GM21717 (cell line): ENCODE measurements at regions not wholly inside any gene's neighbourhood (a gene's known extent, or its start where the extent isn't known, plus 50 kb on each side); places are given as distances from the start of the nearest gene placed in this dataset.
"Not testable (repeated sequence)": the region's sequence is repeated elsewhere in the genome, so short reads cannot be mapped to it uniquely, and the experiment has no call there.

ENCODE experiments used
- ATAC-seq: cut with Tn5 transposase; IDR thresholded peaks from one replicate; pipeline ENCODE4 v1.9.1; 2021; ENCODE audit warnings: mild to moderate bottlenecking, moderate library complexity; ENCODE audit not compliant: unreplicated experiment

GRCh38 chr13:69649063-69649392 is 458.6 kb upstream of the ATXN8OS start:
- ATAC-seq = no peak

DNA sequence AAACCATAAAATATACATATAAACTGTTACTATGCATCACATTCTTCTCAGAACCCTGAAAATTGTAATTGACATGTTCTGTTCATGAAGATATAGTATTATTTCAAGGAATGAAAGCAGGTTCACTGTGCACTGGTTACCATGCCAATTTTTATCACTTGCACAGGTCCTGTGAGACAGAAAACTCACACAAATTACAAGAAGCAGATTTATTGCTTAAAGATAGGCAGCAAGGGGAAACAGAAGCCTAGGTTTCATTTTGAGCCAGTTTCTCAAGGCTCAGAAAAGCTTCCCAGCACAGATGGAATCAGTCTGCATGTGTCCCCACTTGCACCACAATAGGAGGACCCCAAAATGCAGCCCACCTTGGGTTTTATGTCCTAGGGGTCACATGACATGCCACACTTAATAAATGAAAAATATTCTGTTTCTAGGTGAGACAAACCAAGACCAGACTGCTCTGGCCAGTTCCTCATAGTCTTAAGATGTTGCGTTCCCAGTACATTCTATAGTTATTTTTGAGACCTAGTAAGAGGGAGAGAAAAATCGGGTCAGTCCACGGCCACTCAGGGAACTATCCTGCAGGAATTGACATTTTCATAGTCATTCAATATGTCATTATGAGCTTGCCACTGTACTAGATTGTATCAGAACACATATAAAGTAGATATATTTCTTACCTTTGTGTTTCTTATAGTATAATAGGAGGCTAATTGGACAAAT is 459.1 kb upstream of the ATXN8OS start:
- no peak for ATAC-seq

DNA sequence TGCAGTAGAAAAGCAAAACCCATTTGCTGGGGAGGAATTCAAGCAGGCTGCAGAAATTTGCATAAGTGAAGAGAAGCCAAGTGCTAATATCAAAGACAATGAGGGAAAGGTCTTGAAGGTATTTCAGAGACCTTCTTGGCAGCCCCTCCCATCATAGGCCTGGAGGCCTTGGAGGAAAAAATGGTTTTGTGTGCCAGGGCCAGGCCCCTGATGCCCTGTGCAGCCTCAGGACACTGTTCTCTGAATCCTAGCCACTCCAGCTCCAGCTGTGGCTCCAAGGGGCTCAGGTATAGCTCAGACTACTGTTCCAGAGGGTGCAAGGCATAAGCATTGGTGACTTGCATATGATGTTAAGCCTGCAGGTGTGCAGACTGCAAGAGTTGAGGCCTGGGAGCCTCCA is 463.2 kb upstream of the ATXN8OS start:
- no peak for ATAC-seq

DNA sequence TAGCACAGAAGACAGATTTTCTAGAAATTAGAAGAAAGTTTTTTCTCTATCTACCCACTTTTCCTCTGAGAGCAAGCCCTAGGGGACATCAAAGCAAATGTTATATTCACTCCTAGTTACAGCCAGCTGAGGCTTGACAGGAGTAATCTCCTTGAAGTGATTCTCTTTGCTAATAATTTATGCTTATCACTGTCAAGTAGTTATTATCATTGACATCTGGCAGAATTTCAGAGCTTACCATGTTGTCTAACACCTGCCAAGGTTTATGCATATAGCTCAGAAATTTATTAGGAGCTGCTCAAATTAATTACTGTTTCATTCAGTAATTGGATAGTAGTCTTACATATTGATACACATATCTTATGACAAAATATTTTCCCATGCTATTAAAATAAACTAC is 465.9 kb upstream of the ATXN8OS start:
- ATAC-seq = no peak

GRCh38 chr13:69633044-69633443 is 474.6 kb upstream of the ATXN8OS start:
- no peak for ATAC-seq

- ATAC-seq = no peak
Measured at GRCh38 chr13:69623973-69624372, 483.7 kb upstream of the ATXN8OS start.

- no peak for ATAC-seq
Measured at GRCh38 chr13:69619651-69620050, 488.0 kb upstream of the ATXN8OS start.

GRCh38 chr13:69618838-69619237 is 488.8 kb upstream of the ATXN8OS start:
- ATAC-seq = no peak

- ATAC-seq = no peak
Measured at GRCh38 chr13:69618393-69618792, 489.2 kb upstream of the ATXN8OS start.

- no peak for ATAC-seq
Measured at GRCh38 chr13:69617587-69617986, 490.0 kb upstream of the ATXN8OS start.

- ATAC-seq = no peak
Measured at GRCh38 chr13:69616396-69616795, 491.2 kb upstream of the ATXN8OS start.

DNA sequence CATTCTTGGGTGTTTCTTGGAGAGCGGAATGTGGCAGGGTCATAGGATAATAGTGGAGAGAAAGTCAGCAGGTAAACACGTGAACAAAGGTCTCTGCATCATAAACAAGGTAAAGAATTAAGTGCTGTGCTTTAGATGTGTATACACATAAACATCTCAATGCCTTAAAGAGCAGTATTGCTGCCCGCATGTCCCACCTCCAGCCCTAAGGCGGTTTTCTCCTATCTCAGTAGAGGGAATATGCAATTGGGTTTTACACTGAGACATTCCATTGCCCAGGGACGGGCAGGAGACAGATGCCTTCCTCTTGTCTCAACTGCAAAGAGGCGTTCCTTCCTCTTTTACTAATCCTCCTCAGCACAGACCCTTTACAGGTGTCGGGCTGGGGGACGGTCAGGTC is 492.6 kb upstream of the ATXN8OS start:
- ATAC-seq = not testable (repeated sequence)

GRCh38 chr13:69604698-69605097 is 502.9 kb upstream of the ATXN8OS start:
- ATAC-seq = no peak

DNA sequence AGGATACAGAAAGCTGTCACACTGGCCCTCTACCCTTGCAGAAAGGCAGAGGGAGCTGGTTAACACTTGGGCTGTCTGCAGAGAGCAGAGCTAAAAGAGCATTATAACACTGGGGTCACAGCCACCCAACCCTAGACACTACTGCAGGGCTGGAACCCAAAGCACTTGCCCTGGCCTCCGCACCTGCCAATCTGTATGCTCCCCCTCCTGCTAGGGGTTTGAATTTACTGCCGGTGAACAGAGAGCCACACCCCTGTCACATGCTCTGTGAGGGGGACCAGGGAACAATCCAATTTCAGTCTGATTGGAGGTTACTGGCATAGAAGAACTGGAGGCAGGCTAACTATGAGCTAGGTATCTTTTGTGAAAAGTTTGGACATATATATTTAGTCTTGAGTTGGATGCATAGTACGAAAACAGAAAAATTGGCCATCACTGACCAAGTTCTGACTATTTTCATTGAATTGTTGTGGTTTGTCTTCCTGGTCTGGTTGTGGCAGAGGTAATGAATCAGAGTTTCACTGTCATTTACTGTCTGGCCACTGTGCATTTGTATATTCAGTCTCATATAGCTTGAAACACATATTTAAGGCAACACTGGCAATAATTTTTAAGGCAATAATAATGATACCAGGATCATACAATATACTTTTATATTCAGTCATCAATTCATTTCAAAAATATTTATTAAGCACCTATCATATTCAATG is 504.3 kb upstream of the ATXN8OS start:
- no peak for ATAC-seq

DNA sequence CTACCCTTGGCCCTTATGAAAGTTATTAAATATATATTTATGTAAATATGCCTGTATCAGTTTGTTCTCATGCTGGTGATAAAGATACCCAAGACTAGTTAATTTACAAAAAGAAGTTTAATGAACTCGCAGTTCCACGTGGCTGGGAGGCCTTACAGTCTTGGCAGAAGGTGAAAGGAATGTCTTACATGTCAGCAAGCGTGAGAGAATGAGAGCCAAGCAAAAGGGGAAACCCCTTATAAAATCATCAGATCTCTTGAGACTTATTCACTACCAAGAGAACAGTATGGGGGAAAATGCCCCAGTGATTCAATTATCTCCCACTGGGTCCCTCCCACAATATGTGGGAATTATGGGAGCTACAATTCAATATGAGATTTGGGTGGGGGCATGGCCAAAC is 506.0 kb upstream of the ATXN8OS start:
- ATAC-seq = no peak

- ATAC-seq = no peak
Measured at GRCh38 chr13:69600811-69601210, 506.8 kb upstream of the ATXN8OS start.

DNA sequence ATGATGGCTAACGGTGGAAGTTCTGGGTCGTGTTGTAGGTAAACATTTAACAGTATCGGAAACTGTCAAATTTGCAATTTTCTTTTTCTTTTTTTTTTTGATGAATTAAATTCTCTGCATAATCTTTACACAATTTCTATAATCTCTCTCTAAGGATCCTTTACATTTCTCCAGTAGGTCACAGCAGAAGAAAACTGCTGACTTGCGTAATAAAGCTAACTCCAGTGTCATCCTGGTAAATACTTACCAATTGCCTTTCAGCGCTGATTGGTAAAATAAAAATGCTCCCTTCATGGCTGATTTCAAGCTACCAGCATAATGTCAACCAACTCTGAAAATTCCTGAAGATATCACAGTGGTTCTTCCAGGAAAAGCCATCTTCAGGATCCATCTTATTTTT is 510.5 kb upstream of the ATXN8OS start:
- ATAC-seq = no peak

GRCh38 chr13:69595181-69595580 is 512.4 kb upstream of the ATXN8OS start:
- ATAC-seq = no peak

- ATAC-seq = no peak
Measured at GRCh38 chr13:69591437-69591836, 516.2 kb upstream of the ATXN8OS start.

- no peak for ATAC-seq
Measured at GRCh38 chr13:69589531-69590235, 517.9 kb upstream of the ATXN8OS start.

DNA sequence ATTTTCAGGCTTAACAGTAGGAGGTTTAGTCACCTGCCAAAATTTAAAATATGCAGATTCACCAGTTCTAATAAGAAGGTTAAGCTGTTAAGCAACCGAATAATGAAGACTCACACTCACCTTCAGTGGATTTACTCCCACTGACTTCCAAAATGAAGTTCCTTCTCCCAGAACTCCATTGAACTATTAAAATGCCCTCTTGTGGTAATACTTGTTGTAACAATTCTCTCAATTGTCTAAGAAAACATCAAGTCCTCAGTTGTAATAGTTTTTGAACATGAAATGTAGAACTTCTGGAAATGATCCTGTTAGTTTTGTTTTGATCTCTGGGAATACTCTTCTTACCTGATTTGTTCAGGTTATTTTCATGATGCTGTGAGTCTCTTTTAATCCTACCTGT is 522.0 kb upstream of the ATXN8OS start:
- ATAC-seq = no peak

- ATAC-seq = no peak
Measured at GRCh38 chr13:69580255-69580654, 527.4 kb upstream of the ATXN8OS start.
